HepG2 (cell line): ENCODE measurements at regions not wholly inside any gene's neighbourhood (a gene's known extent, or its start where the extent isn't known, plus 50 kb on each side); places are given as distances from the start of the nearest gene placed in this dataset.

Source experiments
- MLXIP ChIP-seq: sonication (generic); formaldehyde crosslinking; IDR thresholded peaks from 2 replicates; pipeline ENCODE4 v1.9.0; 2021; ENCODE audit warnings: missing genetic modification reagents, borderline replicate concordance
- POLR2A ChIP-seq, 2 experiments: IDR thresholded peaks; 2 replicates each; pipeline ENCODE4 v1.6.1; 2011; ENCODE audit warnings: low read depth in 2 of 2, low read length in 2 of 2, mild to moderate bottlenecking in 1 of 2, moderate library complexity in 1 of 2; ENCODE audit not compliant: insufficient read depth in 1 of 2

GRCh38 chr13:18233783-18234299 lies 947.8 kb downstream of the TUBA3C start:
- TF ChIP-seq MLXIP (CRISPR knock-in tag), result no peak
- no peak for TF ChIP-seq POLR2A (IDR thresholded peaks at IDR 0.05; ENCODE audit: insufficient read depth in 1 of 2, low read depth in 2 of 2, low read length in 2 of 2)
